Stimulated activated CD4-positive, alpha-beta T cell treated with anti-CD3 and anti-CD28 coated beads, Interleukin-15, amount 100 ng/mL, for 48 hours (primary cell): ENCODE measurements at regions not wholly inside any gene's neighbourhood (a gene's known extent, or its start where the extent isn't known, plus 50 kb on each side); places are given as distances from the start of the nearest gene placed in this dataset.
A peak's percentile ranks its signal among the peaks of the same experiment; 100 is the strongest.
"Not testable (repeated sequence)": the region's sequence is repeated elsewhere in the genome, so short reads cannot be mapped to it uniquely, and the experiment has no call there.

Experiments used
- DNase-seq, 2 donors: peaks; one replicate each; pipeline ENCODE4 v3.0.0-alpha.2; 2020; ENCODE audit warnings: low read depth in 2 of 2

DNA sequence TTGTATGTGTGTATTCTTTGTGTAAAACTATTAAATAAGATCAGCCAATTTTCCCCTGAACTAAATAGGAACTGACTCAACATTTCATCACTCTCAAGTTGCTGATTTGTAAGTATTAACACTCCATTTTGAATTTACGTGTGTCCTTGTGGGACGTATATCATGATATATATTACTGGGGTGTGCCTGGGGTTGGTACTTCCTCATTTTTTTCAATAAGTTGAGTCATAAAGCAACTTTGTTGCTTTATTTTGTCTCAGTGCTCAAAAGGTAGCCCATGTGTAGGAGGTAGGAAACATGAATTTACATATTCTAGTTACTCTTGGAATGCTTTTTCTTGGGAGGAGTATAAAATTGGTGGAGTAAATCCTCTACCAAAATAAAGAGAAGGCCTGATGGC is 193.9 kb upstream of the RAG2 start:
- no peak for DNase-seq

DNA sequence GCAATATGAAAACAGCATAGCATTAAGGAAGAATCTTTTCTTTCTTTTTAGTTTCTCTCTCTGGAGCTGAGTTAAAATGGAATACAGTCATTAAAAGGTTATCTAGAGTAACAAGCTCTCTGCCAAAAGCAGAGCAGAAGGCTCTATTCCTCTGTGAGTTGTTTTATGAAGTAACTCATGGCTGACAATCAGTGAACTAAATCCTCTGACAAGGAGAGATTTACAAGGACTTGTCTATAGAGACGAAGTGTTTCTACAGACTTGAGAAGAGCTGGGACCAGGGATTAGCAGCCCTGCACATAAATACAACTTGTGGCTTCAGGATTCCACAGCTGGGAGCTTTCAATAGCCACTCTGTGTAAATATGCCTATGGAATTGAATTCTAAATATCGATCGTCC is 192.5 kb upstream of the RAG2 start:
- DNase-seq = no peak

DNA sequence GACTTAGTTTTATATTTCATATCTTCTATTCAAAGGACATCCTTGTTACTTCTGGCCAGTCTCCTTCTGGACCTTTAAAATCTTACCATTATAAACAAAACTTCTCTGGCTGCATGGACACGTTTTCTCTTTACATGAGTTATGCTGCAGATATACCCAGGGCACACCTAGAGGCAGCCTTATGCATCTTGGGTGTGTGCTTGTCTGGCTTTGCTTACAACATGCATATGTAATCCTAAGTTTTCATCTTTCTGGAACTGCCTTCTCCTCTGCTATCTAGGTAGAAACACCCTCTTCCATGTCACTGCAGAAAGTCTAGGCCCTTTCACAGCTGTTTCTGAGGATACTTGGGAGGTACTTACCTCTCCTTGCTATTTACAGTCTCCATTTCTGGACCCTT is 185.8 kb upstream of the RAG2 start:
- no peak for DNase-seq

DNA sequence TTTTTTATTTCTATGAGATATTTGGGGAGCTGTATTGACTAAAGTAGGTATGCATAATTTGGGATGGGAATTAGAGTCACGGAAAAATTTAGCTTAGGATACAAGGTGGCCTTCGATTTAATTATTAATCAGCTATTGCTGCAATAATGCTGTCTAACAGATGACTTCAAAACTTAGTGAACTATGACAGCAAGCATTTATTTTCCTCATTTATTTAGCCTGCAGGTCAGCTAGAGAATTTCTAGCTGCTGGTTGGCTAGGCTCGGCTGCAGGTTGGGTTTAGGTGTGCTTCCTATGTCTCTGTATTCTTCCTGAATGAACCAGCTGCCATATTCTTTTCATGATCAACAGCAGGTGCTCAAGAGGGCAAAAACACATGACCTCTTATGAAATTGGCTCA is 181.8 kb upstream of the RAG2 start:
- no peak for DNase-seq

DNA sequence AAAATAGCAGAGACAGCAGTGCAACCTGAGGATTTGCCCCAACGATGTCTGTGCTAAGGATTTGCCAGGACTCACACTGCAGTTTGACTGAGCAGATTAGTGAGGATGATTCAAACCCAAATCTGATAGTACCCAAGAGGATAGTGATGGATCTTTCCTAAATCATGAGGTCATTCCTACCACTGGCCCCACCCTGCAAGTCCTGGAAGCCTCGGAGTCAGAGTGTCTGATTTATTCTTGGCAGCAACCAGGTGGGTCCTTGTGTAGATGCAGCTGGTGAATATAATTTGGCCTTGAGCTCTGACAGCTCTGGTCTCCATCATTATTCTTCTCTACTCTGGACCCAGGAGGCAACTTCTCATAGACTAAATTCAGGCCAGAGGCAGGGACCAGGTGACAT is 179.3 kb upstream of the RAG2 start:
- DNase-seq = no peak

DNA sequence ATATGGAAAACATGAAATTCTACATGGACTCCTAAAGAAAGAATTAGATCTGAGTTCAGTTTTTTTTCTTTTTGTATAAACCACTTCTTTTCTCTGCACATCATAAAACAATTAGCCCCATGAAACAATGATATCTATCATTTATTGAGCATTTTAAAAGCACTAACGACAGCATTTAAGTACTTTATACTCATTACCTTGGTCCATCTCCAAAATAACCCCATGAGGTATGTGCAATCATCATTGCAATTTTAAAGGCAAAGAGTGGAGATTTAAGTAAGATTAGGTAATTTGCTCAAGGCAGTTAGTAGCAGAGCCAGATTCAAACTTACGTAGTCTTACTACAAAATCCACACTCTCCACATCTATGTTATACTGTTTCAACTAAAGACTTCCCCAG is 177.7 kb upstream of the RAG2 start:
- no peak for DNase-seq

DNA sequence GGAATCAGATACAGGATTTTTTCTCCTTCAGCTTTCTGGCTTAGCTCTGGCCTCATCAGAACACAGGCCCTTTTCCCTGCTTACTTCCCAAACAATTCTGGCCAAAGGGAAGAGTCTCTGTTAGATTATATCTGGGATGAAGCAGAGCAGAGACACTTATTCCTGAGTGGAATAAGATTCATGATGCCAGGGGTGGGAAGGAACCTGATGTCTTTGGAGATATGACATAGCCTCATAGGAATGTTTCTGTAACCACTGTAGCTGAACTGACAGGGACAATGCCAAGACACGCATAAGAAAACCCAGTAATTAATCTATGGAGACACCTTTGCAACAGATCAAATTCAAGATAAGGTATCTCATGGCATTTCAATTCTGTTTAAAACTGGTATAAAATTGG is 177.1 kb upstream of the RAG2 start:
- no peak for DNase-seq

DNA sequence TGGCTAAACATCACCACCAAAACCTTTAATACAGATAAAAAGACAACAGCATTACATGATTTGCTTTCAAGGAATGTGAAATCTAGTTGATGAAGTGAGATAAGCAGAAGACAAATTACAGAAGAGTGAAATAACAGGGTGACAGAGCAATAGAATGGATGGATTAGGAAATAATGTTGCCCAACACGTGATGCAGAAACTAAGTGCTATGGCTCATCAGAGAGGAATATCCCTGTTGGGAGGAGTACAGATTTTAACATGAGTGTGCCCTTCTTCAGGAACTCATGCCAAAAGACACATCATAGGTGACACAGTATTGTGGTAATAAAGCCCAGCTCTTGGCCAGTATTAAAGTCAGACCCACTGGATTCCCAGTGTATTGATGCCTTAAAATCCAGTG is 176.6 kb upstream of the RAG2 start:
- no peak for DNase-seq

DNA sequence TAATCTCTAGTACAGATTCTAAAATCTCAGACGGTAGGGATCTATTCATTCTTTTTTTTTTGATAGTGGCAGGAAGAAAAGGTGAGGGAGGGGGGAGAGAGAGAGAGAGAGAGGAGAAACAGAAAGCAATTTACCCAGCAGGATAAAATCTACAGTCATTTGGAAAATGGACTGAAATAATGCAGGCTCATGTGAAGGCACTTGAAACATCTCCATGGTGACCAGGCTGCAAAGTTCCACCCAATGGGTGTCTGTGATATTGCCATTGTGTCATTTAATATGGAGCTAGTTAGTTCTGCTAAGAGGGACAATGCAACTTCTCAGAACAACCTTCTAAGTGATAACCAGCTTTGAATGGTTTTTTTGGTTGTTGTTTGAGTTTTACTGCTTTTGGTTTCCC is 165.2 kb upstream of the RAG2 start:
- DNase-seq = no peak

DNA sequence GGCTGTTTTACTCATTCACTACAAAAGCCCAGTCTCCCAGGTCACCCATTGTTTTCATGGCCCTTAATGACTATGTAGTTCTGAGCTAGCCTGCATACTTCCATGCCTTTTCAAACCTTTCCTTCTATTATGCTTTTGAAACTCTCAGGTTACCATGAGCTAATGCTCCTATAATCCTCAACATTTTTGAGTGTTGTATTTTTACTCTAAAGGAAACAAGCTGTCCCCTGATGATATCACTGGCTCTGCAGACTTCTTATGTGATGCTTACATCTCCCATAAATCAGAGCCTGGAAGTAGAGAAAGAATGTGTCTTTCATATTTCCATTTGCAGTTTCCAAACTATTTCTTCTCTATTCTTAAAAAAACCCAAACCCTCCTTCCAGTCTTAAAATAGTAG is 159.0 kb upstream of the RAG2 start:
- no peak for DNase-seq

DNA sequence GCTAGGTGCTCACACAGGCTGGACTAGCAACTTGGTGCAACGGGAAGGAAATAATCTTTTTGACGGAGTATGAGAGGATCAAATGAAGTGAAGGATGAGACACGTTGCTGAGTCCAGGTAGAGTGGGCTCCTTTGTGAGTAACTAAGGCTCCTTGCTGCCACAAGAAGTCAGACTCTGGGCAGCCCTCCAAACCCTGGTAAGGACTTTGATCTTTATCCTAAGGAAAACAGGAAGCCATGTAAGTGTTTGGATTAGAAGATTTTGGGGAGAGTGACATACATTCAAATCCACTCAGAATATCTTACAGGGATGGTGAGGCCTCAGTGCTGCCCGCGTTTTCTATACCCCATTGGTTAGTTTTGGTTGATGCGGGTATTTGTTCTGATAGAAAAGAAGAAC is 155.9 kb upstream of the RAG2 start:
- no peak for DNase-seq

DNA sequence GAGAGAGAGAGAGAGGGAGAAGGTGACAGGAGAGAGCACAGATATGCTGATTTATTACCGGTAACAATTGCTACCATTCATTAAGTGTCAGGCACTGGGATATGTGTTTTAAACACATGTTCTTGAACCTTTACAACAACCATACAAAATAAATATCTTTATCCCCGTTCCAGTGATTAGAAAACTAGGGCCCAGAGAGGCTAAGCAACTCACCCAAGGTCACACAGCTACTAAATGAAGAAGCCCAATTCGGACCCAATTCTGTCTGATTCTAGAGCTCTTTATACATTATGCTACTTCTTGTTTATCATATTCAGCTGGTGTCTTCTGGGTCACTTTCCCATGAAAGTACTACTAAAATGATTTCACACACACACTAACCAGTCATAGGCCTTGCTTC is 154.0 kb upstream of the RAG2 start:
- no peak for DNase-seq

DNA sequence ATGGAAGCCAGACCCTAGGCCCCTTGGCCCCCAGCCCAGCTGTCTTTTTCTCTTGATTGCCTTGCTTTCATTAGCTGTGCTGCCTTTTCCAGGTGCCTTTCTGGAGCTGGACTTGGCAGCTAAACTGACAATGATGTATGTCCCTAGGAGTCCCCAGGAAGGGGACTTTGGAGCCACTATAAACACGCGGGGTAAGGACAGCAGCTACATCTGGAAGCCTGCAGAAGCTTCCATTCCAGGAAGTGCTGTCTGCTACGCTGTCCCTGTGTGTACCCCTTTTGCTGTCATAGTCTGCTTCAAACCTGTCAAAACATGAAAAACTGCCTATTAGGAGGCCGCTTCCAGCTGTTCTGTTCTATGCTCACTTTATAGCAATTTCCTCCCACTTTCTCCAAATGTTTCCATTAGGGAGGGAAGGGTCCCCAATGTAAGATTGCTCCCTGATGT is 153.3 kb upstream of the RAG2 start:
- no peak for DNase-seq

DNA sequence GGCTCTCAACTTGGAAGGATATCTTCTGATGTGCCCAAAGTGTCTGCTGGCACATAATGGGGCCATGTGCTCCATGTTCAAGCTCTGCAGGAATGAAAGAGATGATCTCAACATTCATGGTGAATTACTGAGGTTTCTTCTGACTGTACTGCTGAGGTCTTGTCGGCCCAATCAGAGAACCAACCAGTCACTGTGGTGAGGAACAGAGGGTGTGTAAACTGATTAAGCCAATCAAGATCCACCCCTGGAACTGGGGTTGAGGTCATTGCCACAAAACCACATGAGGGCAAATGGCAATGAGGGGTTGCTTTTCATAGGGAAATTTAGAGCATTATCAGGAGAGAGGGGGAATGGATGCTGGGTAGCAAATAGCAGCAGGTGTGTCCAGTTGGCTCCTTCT is 152.3 kb upstream of the RAG2 start:
- no peak for DNase-seq

DNA sequence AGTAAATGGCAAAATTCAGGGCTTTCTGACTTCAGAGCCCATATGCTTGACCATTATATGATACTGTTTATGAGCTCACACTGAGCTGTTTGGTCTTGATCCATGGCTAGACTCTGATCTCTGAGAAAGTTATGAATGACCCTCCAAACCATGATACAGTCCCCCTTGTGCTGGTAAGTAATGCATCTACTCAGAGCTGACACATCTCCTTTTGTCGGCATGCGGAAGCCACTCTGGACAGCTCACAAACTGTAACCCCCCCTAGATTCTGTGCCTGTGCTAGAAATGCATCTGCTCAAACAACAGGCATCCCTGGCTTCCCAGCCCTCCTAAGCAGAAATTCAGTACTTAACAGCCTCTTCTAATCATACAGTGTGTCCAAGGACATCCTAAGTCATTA is 150.8 kb upstream of the RAG2 start:
- DNase-seq = no peak

DNA sequence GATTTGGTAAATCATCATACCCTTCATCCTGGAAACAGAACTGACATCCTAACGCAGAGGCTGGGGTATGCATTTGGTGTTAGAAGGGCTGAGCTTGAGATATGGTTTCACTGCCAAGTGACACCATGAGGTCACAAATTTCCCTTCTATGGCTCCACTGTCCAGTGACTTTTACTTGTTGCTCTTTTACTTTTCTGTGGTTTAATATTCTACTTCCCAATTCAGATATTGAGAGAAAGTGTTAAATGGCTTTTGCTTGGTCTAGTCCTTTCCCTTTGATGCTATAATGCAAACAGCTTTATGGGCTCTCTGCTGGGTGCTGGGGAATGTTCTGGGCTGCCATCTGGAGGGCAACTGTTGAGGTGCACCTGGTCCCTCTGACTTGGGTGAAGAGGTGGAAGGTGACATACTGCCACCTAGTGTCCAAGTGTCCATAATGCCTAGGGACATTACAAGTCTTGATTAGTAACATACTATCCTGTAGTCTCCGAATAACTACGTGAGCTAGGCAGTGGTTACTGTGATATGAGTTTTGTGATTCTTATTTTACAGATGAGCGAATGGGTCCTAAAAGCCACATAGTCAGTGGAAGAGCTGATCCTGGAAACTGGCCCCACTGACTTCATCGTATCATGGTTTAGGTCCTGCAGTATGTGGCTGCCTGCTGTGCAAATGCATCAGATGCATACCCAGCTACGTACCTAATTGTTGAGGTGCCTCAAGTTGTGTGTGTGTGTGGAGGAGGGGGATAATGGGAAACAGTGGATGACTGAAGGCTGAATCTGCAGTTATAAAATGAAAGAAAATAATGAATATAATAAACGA is 149.1 kb upstream of the RAG2 start:
- peak; percentile 73 to 78 for DNase-seq

DNA sequence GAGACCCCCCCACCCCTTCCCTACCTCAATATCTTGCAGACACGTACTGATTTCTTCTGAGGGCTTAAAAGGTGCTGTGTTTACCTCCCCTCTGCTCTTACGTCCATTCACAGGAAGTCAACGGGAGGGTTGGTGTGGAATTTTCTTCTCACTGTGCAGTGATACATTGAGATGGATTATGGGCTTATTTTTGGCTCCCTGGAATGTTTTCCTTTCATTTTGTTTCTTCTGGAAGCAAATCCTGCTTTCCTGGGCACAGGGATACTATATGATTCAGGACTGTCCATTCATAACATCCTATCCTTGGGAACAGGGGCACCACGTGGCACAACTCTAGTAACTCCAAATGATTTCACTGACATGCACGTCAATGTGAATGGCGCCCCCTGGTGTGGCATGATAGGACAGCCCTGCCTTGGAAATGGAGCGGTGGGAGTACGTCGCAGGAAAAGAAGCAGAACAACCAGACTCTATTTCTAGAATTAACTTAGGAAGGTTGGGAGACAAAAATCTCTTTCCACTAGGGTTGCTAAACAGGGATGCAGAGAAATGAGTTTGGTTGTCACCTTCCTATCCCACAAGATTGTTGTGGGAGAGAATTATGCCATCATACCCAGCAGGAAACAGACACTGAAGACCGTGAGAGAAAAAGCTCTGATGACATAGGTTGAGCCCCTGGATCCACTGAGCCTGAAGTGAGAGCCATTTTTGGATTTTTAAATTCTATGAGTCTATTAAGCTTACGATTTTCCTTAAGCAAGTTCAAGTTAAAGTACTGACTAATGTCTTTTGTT is 146.5 kb upstream of the RAG2 start:
- peak; percentile 44 to 49 for DNase-seq

DNA sequence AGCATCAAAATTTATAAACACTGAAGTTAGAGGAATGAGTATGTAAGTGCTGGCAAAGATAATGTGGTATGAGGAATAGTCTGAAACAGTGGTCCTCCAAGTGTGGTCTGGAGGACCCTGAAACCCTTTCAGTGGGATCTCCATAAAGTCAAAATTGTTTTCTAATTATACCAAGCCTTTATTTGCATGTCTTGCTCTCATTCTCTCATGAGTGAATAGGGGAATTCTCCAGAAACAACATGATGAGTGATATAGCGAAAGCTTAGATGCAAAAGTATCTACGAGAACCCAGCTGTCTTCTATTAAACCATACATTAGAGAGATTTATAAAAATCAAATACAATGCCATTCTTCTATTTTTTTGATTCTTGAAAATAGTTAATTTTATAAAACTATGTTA is 145.0 kb upstream of the RAG2 start:
- no peak for DNase-seq

DNA sequence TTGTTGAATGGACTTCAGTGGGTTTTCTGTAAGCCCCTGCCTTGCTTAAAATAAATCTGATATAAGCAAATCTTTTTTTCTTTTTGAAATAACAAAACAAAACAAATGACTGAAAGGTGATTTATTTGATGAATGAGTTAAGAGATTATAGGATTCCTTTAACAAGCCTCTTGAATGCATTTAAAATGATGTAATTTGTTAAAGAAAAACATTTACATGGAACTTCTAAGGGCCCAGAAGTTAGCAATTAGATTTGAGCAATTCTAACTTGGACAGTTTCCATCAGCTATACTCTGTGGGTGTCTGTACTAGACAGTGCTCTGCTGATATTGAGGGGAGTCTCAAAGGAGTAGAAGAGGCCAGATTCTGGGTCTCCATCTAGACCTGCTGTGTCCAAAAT is 143.5 kb upstream of the RAG2 start:
- no peak for DNase-seq

DNA sequence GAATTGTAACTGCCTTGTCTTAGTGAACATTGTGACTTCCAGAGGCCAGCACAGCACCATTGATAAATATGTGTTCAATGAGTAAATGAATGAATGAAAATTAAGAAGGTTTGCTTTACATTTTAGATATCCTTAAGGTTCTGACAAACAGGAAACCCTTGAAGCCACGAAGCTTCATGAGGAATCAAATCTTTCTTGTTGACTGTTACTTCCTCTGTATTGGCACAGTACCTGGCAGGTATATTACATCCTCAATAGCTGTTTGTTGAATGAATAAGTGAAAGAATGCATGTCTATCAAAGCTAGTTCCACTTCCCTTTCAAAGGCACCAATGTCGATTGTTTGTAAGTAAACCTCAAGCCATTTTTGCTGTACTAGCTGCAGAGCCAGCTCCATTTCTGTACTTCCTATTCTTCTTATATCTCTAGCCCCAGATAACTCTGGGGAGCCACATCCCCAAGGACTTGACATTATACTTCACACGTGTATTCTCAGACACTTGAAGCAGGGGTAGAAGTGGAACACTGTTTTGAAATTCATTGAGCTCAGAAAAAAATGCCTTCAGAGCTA is 140.3 kb upstream of the RAG2 start:
- DNase-seq = no peak

DNA sequence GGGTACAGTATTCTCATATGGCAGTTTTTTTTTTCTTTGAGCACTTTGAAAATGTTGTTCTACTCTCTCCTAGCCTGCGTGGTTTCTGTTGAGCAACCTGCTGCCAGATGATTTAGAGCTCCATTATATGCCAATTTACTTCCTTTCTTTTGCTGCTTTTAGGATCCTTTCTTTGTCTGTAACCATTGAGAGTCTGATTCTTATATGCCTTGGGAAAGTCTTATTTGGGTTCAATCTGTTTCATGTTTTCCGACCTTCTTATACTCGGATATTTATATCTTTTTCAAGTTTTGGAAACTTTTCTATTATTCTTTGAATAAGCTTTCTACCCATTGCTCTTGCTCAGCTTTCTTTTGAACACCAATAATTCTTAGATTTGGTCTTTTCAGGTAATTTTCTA is 138.1 kb upstream of the RAG2 start:
- no peak for DNase-seq

DNA sequence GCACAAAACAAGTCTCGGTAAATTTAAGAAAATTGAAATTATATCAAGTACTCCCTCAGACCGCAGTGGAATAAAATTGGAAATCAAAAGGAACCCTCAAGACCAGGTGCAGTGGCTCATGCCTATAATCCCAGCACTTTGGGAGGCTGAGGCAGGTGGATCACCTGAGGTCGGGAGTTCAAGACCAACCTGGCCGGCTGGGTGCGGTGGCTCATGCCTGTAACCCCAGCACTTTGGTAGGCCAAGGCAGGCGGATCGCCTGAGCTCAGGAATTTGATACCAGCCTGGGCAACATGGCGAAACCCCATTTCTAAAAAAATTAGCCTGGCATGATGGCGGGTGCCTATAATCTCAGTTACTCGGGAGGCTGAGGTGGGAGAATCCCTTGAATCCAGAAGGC is 135.7 kb upstream of the RAG2 start:
- not testable (repeated sequence) for DNase-seq

DNA sequence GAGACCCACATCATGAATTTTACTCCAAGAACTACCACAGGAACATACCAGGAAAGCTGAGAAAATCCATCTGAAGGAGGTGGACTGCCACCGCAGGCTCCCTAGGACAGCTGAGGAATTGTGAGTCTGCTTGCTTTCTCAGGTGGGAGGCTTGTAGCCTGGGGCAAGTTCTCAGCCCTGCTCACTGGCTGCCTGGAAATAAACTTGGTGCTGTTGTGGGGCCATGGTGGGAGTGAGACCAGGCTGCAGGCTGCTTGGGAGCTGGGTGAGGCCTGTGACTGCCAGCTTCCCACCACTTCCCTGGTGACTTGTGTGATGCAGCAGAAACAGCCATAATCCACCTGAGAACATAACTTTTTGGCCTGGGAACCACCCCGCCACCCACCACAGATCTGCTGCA is 132.7 kb upstream of the RAG2 start:
- no peak for DNase-seq
